ENCODE measurements at regions not wholly inside any gene's neighbourhood (a gene's known extent, or its start where the extent isn't known, plus 50 kb on each side); places are given as distances from the start of the nearest gene placed in this dataset.

GRCh38 chr10:44201011-44201410 is 183.9 kb downstream of the CXCL12 start:
- TF ChIP-seq CTCF (IDR thresholded peaks at IDR 0.05 in 8 of 11, conservative IDR thresholded peaks at IDR 0.05 in 3 of 11) (no peak), POLR2A (IDR thresholded peaks at IDR 0.05) (no peak)
